ENCODE measurements at regions not wholly inside any gene's neighbourhood (a gene's known extent, or its start where the extent isn't known, plus 50 kb on each side); places are given as distances from the start of the nearest gene placed in this dataset.

DNA sequence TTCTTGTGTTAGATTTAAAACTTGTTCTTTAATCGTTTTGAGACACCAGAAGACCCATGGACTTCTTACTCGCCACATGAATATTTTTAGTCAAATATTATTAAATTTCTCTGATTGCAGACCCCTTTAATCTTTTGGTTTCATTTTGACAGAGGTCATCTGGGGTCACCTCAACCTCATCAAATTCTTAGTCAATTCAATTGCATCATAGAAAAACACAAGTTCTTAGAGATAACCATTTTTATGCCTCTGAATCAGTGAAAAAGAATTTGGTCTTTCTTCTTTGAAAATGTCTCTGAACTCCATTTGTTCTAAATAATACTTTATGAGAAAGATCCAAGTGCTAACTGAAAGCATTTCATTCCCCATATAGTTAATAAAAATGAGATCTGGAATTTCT is 55.2 kb upstream of the CBLN4 start:
- H3K27me3 ChIP-seq (replicated peaks), result no peaks in the 10 kb centered on the region
- no peaks in the 10 kb centered on the region for H3K36me3 ChIP-seq (replicated peaks)
- H3K27ac ChIP-seq, result no peak overlapping the region
- H3K4me3 ChIP-seq (ENCODE audit: low read depth, low read length), result no peak overlapping the region
- TF ChIP-seq, protein P1, sequence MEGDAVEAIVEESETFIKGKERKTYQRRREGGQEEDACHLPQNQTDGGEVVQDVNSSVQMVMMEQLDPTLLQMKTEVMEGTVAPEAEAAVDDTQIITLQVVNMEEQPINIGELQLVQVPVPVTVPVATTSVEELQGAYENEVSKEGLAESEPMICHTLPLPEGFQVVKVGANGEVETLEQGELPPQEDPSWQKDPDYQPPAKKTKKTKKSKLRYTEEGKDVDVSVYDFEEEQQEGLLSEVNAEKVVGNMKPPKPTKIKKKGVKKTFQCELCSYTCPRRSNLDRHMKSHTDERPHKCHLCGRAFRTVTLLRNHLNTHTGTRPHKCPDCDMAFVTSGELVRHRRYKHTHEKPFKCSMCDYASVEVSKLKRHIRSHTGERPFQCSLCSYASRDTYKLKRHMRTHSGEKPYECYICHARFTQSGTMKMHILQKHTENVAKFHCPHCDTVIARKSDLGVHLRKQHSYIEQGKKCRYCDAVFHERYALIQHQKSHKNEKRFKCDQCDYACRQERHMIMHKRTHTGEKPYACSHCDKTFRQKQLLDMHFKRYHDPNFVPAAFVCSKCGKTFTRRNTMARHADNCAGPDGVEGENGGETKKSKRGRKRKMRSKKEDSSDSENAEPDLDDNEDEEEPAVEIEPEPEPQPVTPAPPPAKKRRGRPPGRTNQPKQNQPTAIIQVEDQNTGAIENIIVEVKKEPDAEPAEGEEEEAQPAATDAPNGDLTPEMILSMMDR (IDR thresholded peaks at IDR 0.05; ENCODE audit: low read depth, low read length, missing control alignments), result no peak
- in situ Hi-C loops (cut with HindIII; ENCODE audit: low pct_ligation_motif_present, low sequenced_read_pairs), result no loop called here
- DNase-seq, result no peak

DNA sequence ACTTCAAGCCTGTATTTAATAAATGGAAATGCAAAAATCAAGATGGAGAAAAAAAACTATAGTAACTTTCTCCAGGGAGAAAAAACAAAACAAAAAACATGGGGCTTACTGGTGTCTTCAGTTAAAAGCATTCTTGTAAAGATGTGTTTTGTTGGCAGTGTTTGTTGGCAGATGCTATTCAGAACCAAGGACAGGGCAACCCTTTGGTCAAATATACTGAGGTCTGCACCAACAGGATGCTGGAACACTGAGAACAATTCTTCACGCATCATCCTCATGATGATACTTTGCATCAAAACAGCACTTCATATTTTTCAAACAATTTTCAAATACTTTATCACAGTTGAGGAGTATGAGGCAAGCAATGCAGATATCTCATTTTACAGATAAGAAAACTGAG is 63.7 kb upstream of the CBLN4 start:
- Histone ChIP-seq H3K27ac (no peak overlapping the region), H3K27me3 (replicated peaks) (no peaks in the 10 kb centered on the region), H3K4me3 (ENCODE audit: low read depth, low read length) (no peak overlapping the region), H3K36me3 (replicated peaks) (no peaks in the 10 kb centered on the region)
- no peak for DNase-seq
- in situ Hi-C loops (cut with HindIII; ENCODE audit: low pct_ligation_motif_present, low sequenced_read_pairs), result no loop called here
- TF ChIP-seq, protein P1 (IDR thresholded peaks at IDR 0.05; ENCODE audit: low read depth, low read length, missing control alignments), result no peak

DNA sequence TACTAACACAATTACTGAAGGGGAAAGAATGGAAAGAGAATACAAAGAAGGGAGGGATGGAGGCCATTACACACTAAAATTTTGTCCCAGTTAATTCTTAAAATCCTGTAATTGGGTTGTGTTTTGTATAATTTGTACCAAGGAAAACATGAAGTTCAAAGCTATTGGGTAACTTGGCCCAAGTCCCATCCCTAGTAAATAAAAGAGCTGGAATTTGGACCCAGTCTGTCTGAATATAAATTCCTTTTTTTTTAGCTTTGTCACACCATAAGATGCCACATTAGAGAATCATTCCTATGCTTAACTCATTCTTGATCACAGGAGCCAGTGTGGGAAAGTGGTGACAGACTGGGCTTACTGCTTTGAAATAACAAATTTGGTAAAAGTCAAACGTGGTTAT is 66.8 kb upstream of the CBLN4 start:
- Histone ChIP-seq H3K27me3 (replicated peaks) (no peaks in the 10 kb centered on the region), H3K27ac (no peak overlapping the region), H3K4me3 (ENCODE audit: low read depth, low read length) (no peak overlapping the region), H3K36me3 (replicated peaks) (no peaks in the 10 kb centered on the region)
- in situ Hi-C loops (cut with HindIII; ENCODE audit: low pct_ligation_motif_present, low sequenced_read_pairs), result no loop called here
- no peak for DNase-seq
- TF ChIP-seq, protein P1 (IDR thresholded peaks at IDR 0.05; ENCODE audit: low read depth, low read length, missing control alignments), result no peak

DNA sequence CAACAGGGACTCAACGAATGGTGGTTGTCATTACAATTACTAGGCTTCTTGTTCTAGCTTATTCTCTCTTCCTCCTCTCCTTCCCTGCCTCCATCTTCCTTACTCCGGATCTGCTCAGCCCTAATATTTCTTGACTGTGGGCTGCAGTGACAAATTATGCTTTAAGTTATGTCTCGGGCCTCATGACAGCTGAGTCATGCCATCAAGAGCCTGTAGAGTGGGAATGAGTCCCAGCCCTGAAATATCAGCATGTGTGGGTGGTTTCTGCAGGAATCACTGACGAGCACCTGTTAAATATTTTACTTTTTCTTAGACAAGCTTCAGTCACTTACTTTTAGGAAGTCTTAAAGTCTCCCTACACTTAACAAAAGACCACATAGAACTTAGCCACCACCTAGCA is 83.1 kb upstream of the CBLN4 start:
- no peak overlapping the region for H3K4me3 ChIP-seq (ENCODE audit: low read depth, low read length)
- in situ Hi-C loops (cut with HindIII; ENCODE audit: low pct_ligation_motif_present, low sequenced_read_pairs), result no loop called here
- no peak overlapping the region for H3K27ac ChIP-seq
- H3K36me3 ChIP-seq (replicated peaks), result no peaks in the 10 kb centered on the region
- no peak for DNase-seq
- H3K27me3 ChIP-seq (replicated peaks), result no peaks in the 10 kb centered on the region
- TF ChIP-seq, protein P1 (IDR thresholded peaks at IDR 0.05; ENCODE audit: low read depth, low read length, missing control alignments), result no peak

DNA sequence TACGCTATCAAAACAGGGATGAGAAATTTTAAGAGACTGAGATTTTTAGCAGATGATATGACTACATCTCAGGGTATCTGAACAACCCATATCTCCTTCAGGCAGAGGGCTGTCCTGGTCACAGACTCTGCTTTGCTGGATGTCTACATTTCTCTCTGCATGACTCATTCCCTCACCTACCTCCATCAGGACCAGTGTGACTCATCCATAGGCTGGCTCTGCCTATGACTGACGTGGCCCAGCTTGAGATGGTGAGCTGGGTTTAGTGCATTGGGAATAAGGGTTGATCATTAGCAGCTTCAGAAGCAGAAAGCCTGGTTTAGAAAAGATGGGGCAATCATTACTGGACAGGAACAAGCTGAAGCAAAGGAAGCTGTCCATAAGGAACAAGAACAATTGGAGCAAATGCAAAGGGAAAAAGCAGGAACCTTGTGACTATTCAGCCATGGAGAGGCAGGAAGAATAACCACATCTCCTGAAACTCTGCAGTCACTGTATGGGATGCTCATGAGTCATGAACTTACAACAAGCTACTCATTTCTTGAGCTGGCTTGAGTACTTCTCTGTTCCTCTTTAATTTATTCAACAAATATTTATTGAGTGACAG is 86.4 kb upstream of the CBLN4 start:
- Histone ChIP-seq H3K4me3 (ENCODE audit: low read depth, low read length) (no peak overlapping the region), H3K27me3 (replicated peaks) (no peaks in the 10 kb centered on the region), H3K36me3 (replicated peaks) (no peaks in the 10 kb centered on the region), H3K27ac (no peak overlapping the region)
- no peak for DNase-seq
- TF ChIP-seq, protein P1 (IDR thresholded peaks at IDR 0.05; ENCODE audit: low read depth, low read length, missing control alignments), result no peak
- in situ Hi-C loops (cut with HindIII; ENCODE audit: low pct_ligation_motif_present, low sequenced_read_pairs), result no loop called here

DNA sequence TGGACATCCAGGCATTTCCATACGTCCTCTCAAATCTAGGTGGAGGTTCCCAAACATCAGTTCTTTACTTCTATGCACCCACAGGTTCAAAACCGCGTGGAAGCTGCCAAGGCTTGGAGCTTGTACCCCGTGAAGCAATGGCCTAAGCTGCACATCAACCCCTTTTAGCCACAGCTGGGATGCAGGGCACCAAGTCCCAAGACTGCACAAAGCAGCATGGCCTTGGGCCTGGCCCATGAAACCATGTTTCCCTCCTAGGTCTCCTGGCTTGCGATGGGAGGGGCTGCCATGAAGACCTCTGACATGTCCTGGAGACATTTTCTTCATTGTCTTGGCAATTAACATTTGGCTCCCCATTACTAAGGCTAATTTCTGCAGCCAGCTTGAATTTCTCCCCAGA is 88.9 kb upstream of the CBLN4 start:
- no peaks in the 10 kb centered on the region for H3K27me3 ChIP-seq (replicated peaks)
- in situ Hi-C loops (cut with HindIII; ENCODE audit: low pct_ligation_motif_present, low sequenced_read_pairs), result no loop called here
- H3K4me3 ChIP-seq (ENCODE audit: low read depth, low read length), result no peak overlapping the region
- TF ChIP-seq, protein P1 (IDR thresholded peaks at IDR 0.05; ENCODE audit: low read depth, low read length, missing control alignments), result no peak
- no peak overlapping the region for H3K27ac ChIP-seq
- H3K36me3 ChIP-seq (replicated peaks), result no peaks in the 10 kb centered on the region
- no peak for DNase-seq
